Heart left ventricle (tissue), 13 donors: ENCODE measurements at regions not wholly inside any gene's neighbourhood (a gene's known extent, or its start where the extent isn't known, plus 50 kb on each side); places are given as distances from the start of the nearest gene placed in this dataset.

Source experiments
- POLR2A ChIP-seq, 2 donors: fragments of 450-650 bp; IDR thresholded peaks; one replicate each; pipeline ENCODE4 v1.6.1; 2017; ENCODE audit warnings: antibody characterized with exemption in 2 of 2, mild to moderate bottlenecking in 2 of 2, moderate library complexity in 2 of 2
- TF ChIP-seq, protein P1 (sequence below), 12 donors: fragments of 200-600 bp; sonication (generic) in 4 of 12; IDR thresholded peaks; one replicate each; pipeline versions ENCODE4 v1.5.0 to v1.8.0; 2018 to 2022; ENCODE audit warnings: antibody characterized with exemption in 12 of 12, mild to moderate bottlenecking in 5 of 12
- donor health status: ischemic (EF 13 %, LVEDD 7.1; RV severe dilation, severe dysfunction).
- donor health status: DM: no; HTN: yes; CAD: no.
- donor health status: DM: no; HTN: no; CAD: no.
- donor health status: ischemic (EF 25% LVEDD 6.9; RV normal size, moderate dysfunction).
- donor health status: ischemic (EF 25% LVEDD 5.7; RV mildly dilated, moderate dysfunction).
- donor health status: ischemic (EF 35%, LVEDD 5.7; RV mildly dilated, moderate dysfunction).
- donor health status: nonischemic (EF 11% LVEDD 7.7; RV severe dilation, severe dysfunction).
- donor health status: DM: yes; HTN: yes; CAD: no.
- donor health status: PGD.
- donor health status: ischemic (EF 29% LVEDD 5.4; RV normal size, mild dysfunction).
- donor health status: nonischemic (EF 23%, LVEDD 6.1; RV moderate dilation, normal function).

DNA sequence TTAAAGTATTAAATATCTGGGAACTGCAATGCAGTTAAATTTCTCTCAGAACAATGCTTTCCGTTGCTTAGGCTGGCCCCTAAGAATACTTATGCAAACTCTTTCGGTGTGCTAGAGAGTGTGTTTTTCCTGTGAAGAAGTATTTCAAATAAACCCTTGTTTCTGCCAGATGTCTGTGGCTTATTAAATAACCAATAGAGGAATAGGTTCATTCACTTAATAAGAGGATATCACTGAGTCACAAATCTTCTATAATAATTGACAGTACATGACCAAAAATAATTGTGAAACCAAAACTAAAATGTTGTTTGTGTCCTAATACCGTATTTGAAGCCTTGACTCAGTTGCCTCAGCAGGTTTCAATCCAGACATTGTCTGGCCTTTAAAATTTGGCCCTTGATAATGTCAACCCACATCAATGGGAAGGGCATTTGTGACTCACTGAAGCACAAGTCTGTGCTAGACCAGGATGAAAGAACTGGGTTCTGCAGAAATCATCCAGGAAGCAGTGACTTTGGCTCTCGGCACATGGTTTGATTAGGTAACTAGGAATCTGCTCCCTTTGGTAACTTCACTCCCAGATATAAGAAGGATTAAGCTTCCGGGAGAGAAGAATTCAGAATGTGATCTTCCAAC is 104.2 kb upstream of the BARHL2 start:
- TF ChIP-seq, protein P1, sequence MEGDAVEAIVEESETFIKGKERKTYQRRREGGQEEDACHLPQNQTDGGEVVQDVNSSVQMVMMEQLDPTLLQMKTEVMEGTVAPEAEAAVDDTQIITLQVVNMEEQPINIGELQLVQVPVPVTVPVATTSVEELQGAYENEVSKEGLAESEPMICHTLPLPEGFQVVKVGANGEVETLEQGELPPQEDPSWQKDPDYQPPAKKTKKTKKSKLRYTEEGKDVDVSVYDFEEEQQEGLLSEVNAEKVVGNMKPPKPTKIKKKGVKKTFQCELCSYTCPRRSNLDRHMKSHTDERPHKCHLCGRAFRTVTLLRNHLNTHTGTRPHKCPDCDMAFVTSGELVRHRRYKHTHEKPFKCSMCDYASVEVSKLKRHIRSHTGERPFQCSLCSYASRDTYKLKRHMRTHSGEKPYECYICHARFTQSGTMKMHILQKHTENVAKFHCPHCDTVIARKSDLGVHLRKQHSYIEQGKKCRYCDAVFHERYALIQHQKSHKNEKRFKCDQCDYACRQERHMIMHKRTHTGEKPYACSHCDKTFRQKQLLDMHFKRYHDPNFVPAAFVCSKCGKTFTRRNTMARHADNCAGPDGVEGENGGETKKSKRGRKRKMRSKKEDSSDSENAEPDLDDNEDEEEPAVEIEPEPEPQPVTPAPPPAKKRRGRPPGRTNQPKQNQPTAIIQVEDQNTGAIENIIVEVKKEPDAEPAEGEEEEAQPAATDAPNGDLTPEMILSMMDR (IDR thresholded peaks at IDR 0.05), result no peak
- TF ChIP-seq POLR2A (IDR thresholded peaks at IDR 0.05), result no peak
